ENCODE measurements at regions not wholly inside any gene's neighbourhood (a gene's known extent, or its start where the extent isn't known, plus 50 kb on each side); places are given as distances from the start of the nearest gene placed in this dataset.

DNA sequence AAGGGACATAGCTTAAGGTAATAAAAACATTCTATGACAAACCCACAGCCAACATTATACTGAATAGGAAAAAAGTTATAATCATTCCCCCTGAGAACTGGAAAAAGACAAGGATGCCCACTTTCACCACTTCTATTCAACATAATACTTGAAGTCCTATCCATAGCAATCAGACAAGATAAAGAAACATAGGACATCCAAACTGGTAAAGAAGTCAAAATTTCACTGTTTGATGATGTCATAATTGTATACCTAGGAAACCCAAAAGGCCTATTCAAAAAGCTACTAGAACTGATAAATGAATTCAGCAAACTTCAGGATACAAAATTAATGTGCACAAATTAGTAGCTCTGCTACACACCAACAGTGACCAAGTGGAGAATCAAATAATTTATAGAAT, 1590.0 kb upstream of the PCDH20 start:
- no peak for DNase-seq (ENCODE audit: low read depth)
- no peak for TF ChIP-seq CTCF (conservative IDR thresholded peaks at IDR 0.05; ENCODE audit: low read depth, low read length)
- H3K4me3 ChIP-seq (ENCODE audit: low read depth, low read length) = no peak overlapping the region

DNA sequence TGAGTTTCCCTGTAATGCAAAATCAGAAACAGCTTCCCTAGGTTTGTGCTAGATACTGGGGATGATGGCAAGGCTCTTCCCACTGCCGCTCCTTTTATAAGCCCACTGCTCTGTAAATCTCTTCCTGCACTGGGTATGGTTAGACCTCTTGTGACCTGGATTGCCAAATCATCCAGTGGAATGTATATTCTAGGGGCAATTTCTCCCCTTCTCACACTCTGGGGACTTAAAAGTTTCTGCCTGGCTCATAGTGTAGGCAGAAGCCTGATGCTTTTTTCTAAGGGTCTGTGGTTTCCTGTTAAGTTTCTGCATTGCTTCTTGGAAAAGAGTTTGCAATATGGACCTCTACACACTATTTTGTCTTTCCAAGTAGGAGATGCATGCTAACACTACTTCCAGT, 1582.0 kb upstream of the PCDH20 start:
- no peak for TF ChIP-seq CTCF (conservative IDR thresholded peaks at IDR 0.05; ENCODE audit: low read depth, low read length)
- no peak for DNase-seq (ENCODE audit: low read depth)
- H3K4me3 ChIP-seq (ENCODE audit: low read depth, low read length) = no peak overlapping the region

- DNase-seq (ENCODE audit: low read depth) = no peak
- no peak for TF ChIP-seq CTCF (conservative IDR thresholded peaks at IDR 0.05; ENCODE audit: low read depth, low read length)
- H3K4me3 ChIP-seq (ENCODE audit: low read depth, low read length) = no peak overlapping the region
These were observed 1581.5 kb upstream of the PCDH20 start for GRCh38 chr13:62997038-62997599.

DNA sequence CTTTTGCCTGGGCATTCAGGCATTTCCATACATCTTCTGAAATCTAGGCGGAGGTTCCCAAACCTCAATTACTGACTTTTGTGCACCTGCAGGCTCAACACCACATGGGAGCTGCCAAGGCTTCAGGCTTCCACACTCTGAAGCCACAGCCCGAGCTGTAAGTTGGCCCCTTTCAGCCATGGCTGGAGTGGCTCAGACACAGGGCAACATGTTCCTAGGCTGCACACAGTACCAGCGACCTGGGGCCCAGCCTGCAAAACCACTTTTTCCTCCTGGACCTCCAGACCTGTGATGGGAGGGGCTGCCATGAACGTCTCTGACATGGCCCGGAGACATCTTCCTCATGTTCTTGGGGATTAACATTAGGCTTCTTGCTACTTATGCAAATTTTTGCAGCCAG, 1558.2 kb upstream of the PCDH20 start:
- H3K4me3 ChIP-seq (ENCODE audit: low read depth, low read length) = no peak overlapping the region
- no peak for DNase-seq (ENCODE audit: low read depth)
- TF ChIP-seq CTCF (conservative IDR thresholded peaks at IDR 0.05; ENCODE audit: low read depth, low read length) = no peak

DNA sequence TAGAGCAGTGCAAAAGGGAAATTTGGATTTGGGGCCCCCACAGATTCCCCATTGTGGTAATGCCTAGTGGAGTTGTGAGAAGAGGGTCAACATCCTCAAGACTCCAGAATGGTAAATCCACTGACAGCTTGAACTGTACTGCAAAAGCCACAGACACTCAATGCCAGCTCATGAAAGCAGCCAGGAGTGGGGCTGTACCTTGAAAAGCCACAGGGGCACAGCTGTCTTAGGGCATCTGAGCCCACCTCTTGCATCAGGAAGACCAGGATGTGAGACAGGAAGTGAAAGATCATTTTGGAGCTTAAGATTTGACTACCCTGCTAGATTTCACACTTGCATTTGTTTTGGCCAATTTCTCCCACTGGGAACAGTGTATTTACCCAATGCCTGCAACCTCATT, 1548.9 kb upstream of the PCDH20 start:
- no peak for TF ChIP-seq CTCF (conservative IDR thresholded peaks at IDR 0.05; ENCODE audit: low read depth, low read length)
- H3K4me3 ChIP-seq (ENCODE audit: low read depth, low read length) = no peak overlapping the region
- no peak for DNase-seq (ENCODE audit: low read depth)

DNA sequence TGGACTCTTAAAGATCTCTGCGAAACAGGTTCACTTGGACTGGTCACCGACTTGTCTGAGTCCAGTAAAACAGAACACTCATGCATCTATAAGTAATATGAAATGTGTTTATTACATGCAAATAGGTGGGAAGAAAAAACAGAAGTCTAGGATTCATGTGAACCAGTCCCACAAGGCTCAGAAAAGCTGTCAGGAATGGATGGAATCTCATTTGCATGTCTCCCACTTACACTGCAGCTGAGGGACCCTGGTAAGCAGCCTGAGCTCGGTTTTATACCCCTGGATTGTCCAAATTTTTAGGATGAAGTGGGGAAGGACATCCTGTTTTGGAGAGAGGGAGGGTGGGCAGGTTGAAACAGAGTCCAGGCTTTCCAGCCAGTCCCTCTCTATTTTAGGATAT, 1545.1 kb upstream of the PCDH20 start:
- no peak for TF ChIP-seq CTCF (conservative IDR thresholded peaks at IDR 0.05; ENCODE audit: low read depth, low read length)
- H3K4me3 ChIP-seq (ENCODE audit: low read depth, low read length) = no peak overlapping the region
- DNase-seq (ENCODE audit: low read depth) = no peak

- DNase-seq (ENCODE audit: low read depth) = no peak
- no peak overlapping the region for H3K4me3 ChIP-seq (ENCODE audit: low read depth, low read length)
- TF ChIP-seq CTCF (conservative IDR thresholded peaks at IDR 0.05; ENCODE audit: low read depth, low read length) = no peak
These were observed 1518.2 kb upstream of the PCDH20 start for GRCh38 chr13:62933809-62934208.
